AG09309 (cell line): ENCODE measurements at regions not wholly inside any gene's neighbourhood (a gene's known extent, or its start where the extent isn't known, plus 50 kb on each side); places are given as distances from the start of the nearest gene placed in this dataset.
"Not testable (repeated sequence)": the region's sequence is repeated elsewhere in the genome, so short reads cannot be mapped to it uniquely, and the experiment has no call there.

Experiments used
- DNase-seq: peaks from one replicate; pipeline ENCODE4 v3.0.0-alpha.2; 2010; ENCODE audit warnings: low read depth
- H3K4me3 ChIP-seq: 2 replicates; pipeline ENCODE4 v1.5.1; 2011; ENCODE audit warnings: mild to moderate bottlenecking, low read depth, low read length, moderate library complexity; ENCODE audit not compliant: control insufficient read depth
- TF ChIP-seq, protein P1 (sequence below): IDR thresholded peaks from 2 replicates; pipeline ENCODE4 v1.5.1; 2011; ENCODE audit warnings: mild to moderate bottlenecking, low read depth, low read length, inconsistent platforms; ENCODE audit not compliant: insufficient read depth, control insufficient read depth; ENCODE audit errors: missing control alignments

DNA sequence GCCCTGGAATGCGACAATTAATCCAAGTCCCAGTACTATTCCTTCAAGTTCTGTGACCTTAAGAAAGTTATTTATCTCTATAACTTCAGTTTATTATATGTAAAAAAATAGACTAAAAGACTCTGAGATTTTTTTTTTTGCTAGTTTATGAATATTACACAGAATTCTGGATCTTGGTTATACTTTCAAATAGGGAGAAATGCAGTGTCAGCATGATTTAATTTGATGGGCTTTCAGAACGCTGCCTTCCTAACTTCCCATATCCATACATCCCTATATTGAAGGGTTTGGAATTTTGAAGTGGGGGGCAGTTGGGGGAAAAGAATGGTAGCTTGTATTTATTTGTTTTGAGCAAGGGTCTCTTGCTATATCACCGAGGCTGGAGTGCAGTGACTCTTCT is 98.4 kb upstream of the MEGF10 start:
- no peak overlapping the region for H3K4me3 ChIP-seq
- TF ChIP-seq, protein P1, sequence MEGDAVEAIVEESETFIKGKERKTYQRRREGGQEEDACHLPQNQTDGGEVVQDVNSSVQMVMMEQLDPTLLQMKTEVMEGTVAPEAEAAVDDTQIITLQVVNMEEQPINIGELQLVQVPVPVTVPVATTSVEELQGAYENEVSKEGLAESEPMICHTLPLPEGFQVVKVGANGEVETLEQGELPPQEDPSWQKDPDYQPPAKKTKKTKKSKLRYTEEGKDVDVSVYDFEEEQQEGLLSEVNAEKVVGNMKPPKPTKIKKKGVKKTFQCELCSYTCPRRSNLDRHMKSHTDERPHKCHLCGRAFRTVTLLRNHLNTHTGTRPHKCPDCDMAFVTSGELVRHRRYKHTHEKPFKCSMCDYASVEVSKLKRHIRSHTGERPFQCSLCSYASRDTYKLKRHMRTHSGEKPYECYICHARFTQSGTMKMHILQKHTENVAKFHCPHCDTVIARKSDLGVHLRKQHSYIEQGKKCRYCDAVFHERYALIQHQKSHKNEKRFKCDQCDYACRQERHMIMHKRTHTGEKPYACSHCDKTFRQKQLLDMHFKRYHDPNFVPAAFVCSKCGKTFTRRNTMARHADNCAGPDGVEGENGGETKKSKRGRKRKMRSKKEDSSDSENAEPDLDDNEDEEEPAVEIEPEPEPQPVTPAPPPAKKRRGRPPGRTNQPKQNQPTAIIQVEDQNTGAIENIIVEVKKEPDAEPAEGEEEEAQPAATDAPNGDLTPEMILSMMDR = no peak
- no peak for DNase-seq

DNA sequence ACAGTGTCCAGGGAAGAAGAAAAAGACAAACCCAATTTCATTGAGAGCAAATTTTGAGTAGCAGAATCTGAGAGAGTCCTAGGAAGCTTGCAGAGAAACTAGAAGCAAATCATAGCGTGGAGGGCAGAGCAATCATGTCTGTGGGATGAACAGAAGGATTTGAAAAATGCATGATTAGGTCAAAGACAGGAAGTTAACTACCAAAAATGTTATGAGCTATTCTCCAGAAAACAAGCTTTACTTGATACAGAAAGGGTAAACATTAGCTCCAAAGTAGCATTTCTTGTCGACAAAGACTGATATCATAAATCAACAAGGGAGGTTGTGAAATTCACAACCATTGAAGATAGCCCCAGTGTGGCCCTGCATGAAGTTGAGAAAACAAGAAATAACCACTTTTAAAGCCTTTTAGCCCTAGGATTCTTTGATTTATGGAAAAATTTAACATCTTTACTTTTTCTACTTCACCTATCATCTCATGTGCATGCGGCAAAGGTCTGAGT is 97.7 kb upstream of the MEGF10 start:
- TF ChIP-seq, protein P1 = no peak
- no peak overlapping the region for H3K4me3 ChIP-seq
- no peak for DNase-seq

DNA sequence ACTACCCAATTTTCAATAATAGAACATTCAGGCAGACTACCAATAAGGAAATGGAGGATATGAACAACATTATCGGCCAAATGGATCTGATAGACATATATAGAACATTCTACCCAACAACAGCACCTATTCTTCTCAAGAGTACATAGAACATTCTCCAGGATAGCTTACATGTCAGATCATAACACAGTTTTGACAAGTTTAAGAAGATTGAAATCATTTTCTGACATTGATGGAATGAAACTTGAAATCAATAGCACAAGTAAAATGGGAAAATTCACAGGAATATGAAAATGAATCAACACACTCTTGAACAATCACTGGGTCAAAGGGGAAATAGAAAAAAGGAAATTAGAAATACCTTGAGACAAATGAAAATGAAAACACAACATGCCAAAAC is 94.6 kb upstream of the MEGF10 start:
- DNase-seq = no peak
- TF ChIP-seq, protein P1 = no peak
- H3K4me3 ChIP-seq = no peak overlapping the region

DNA sequence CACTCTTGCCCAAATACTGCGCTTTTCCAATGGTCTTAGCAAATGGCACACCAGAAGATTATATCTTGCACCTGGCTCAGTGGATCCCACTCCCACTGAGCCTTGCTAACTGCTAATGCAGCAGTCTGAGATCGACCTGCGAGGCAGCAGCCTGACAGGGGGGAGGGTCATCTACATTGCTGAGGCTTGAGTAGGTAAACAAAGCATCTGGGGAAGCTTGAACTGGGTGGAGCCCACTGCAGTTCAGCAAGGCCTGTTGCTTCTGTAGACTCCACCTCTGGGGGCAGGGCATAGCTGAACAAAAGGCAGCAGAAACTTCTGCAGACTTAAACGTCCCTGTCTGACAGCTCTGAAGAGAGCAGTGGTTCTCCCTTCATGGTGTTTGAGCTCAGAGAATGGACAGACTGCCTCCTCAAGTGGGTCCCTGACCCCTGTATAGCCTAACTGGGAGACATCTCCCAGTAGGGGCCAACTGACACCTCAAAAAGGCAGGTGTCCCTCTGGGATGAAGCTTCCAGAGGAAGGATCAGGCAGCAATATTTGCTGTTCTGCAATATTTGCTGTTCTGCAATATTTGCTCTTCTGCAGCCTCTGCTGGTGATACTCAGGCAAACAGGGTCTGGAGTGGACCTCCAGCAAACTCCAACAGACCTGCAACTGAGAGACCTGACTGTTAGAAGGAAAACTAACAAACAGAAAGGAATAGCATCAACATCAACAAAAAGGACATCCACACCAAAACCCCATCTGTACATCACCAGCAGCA is 93.0 kb upstream of the MEGF10 start:
- H3K4me3 ChIP-seq, DNase-seq: not testable (repeated sequence)

DNA sequence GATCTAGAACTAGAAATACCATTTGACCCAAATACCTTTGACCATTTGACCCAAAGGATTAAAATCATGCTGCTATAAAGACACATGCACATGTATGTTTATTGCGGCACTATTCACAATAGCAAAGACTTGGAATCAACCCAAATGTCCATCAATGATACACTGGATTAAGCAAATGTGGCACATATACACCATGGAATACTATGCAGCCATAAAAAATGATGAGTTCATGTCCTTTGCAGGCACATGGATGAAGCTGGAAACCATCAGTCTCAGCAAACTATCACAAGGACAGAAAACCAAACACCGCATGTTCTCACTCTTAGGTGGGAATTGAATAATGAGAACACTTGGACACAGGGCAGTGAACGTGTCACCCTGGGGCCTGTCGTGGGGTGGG is 87.9 kb upstream of the MEGF10 start:
- H3K4me3 ChIP-seq, DNase-seq: not testable (repeated sequence)

DNA sequence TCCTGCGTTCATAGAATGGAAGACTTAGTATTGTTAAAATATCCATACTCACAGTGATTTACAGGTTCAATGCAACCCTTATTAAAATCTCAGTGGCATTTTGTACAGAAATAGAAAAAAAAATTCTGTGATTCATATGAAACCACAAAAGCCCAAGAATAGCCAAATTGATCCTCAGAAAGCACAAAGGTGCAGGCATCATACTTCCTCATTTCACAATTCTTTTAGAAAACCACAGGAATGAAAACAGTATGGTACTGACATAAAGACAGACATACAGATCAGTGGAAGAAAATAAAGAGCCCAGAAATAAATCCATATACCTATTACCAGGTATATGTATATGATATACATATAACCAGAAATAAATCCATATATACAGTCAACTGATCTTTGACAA is 86.8 kb upstream of the MEGF10 start:
- DNase-seq = no peak
- TF ChIP-seq, protein P1 = no peak
- no peak overlapping the region for H3K4me3 ChIP-seq

DNA sequence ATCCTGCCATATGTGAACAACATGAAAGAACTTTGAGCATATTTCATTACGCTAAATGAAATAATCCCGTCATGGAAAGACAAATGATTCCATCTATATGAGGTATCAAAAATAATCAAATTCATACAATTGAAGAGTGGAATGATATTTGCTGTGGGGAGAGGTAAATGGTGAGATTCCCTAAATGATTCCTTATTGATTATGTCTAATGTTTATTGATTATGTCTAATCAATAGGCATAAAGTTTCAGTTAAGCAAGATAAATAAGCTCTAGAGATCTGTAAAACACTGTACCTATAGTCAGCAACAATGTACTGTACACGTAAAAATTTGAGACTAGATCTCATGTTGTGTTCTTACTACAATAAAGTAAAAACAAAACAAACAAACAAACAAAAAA is 85.4 kb upstream of the MEGF10 start:
- TF ChIP-seq, protein P1 = no peak
- H3K4me3 ChIP-seq = no peak overlapping the region
- no peak for DNase-seq
